ENCODE measurements at regions not wholly inside any gene's neighbourhood (a gene's known extent, or its start where the extent isn't known, plus 50 kb on each side); places are given as distances from the start of the nearest gene placed in this dataset.

GRCh38 chr3:144127700-144128099, 156.1 kb downstream of the DIPK2A start:
- peak in 1 of 11 donors; percentile 21 for DNase-seq (ENCODE audit: extremely low read depth in 1 of 11, low read depth in 9 of 11, low spot score in 4 of 11)

- no peak for DNase-seq (ENCODE audit: extremely low read depth in 1 of 11, low read depth in 9 of 11, low spot score in 4 of 11)
These were observed 156.7 kb downstream of the DIPK2A start for GRCh38 chr3:144128108-144128892.

GRCh38 chr3:144129536-144130214, 158.1 kb downstream of the DIPK2A start:
- DNase-seq (ENCODE audit: extremely low read depth in 1 of 11, low read depth in 9 of 11, low spot score in 4 of 11): no peak

GRCh38 chr3:144141074-144141473, 169.5 kb downstream of the DIPK2A start:
- DNase-seq (ENCODE audit: extremely low read depth in 1 of 11, low read depth in 9 of 11, low spot score in 4 of 11): no peak

GRCh38 chr3:144141496-144141895, 169.9 kb downstream of the DIPK2A start:
- no peak for DNase-seq (ENCODE audit: extremely low read depth in 1 of 11, low read depth in 9 of 11, low spot score in 4 of 11)

GRCh38 chr3:144142151-144142840, 170.7 kb downstream of the DIPK2A start:
- DNase-seq (ENCODE audit: extremely low read depth in 1 of 11, low read depth in 9 of 11, low spot score in 4 of 11): no peak

- no peak for DNase-seq (ENCODE audit: extremely low read depth in 1 of 11, low read depth in 9 of 11, low spot score in 4 of 11)
These were observed 176.7 kb downstream of the DIPK2A start for GRCh38 chr3:144148356-144148755.

- DNase-seq (ENCODE audit: extremely low read depth in 1 of 11, low read depth in 9 of 11, low spot score in 4 of 11): no peak
These were observed 180.4 kb downstream of the DIPK2A start for GRCh38 chr3:144151983-144152382.

- no peak for DNase-seq (ENCODE audit: extremely low read depth in 1 of 11, low read depth in 9 of 11, low spot score in 4 of 11)
These were observed 189.0 kb downstream of the DIPK2A start for GRCh38 chr3:144160627-144161026.

GRCh38 chr3:144162042-144162441, 190.4 kb downstream of the DIPK2A start:
- no peak for DNase-seq (ENCODE audit: extremely low read depth in 1 of 11, low read depth in 9 of 11, low spot score in 4 of 11)

- no peak for DNase-seq (ENCODE audit: extremely low read depth in 1 of 11, low read depth in 9 of 11, low spot score in 4 of 11)
These were observed 192.7 kb downstream of the DIPK2A start for GRCh38 chr3:144164352-144164751.

- no peak for DNase-seq (ENCODE audit: extremely low read depth in 1 of 11, low read depth in 9 of 11, low spot score in 4 of 11)
These were observed 193.9 kb downstream of the DIPK2A start for GRCh38 chr3:144165482-144165881.

GRCh38 chr3:144167634-144168033, 196.0 kb downstream of the DIPK2A start:
- no peak for DNase-seq (ENCODE audit: extremely low read depth in 1 of 11, low read depth in 9 of 11, low spot score in 4 of 11)

GRCh38 chr3:144173491-144173890, 201.9 kb downstream of the DIPK2A start:
- no peak for DNase-seq (ENCODE audit: extremely low read depth in 1 of 11, low read depth in 9 of 11, low spot score in 4 of 11)

- no peak for DNase-seq (ENCODE audit: extremely low read depth in 1 of 11, low read depth in 9 of 11, low spot score in 4 of 11)
These were observed 204.2 kb downstream of the DIPK2A start for GRCh38 chr3:144175644-144176425.

- no peak for DNase-seq (ENCODE audit: extremely low read depth in 1 of 11, low read depth in 9 of 11, low spot score in 4 of 11)
These were observed 206.0 kb downstream of the DIPK2A start for GRCh38 chr3:144177649-144178048.

GRCh38 chr3:144178607-144179006, 207.0 kb downstream of the DIPK2A start:
- DNase-seq (ENCODE audit: extremely low read depth in 1 of 11, low read depth in 9 of 11, low spot score in 4 of 11): no peak

- DNase-seq (ENCODE audit: extremely low read depth in 1 of 11, low read depth in 9 of 11, low spot score in 4 of 11): peak in 1 of 11 donors; percentile 5
These were observed 209.4 kb downstream of the DIPK2A start for GRCh38 chr3:144181062-144181461.

- DNase-seq (ENCODE audit: extremely low read depth in 1 of 11, low read depth in 9 of 11, low spot score in 4 of 11): no peak
These were observed 210.9 kb downstream of the DIPK2A start for GRCh38 chr3:144182501-144182900.

Measured in renal cortex interstitium (tissue), 11 donors.